ENCODE measurements at regions not wholly inside any gene's neighbourhood (a gene's known extent, or its start where the extent isn't known, plus 50 kb on each side); places are given as distances from the start of the nearest gene placed in this dataset.

- TF ChIP-seq CTCF (IDR thresholded peaks at IDR 0.05; ENCODE audit: low read length) = no peak
- no peak for TF ChIP-seq EZH2 (optimal IDR thresholded peaks at IDR 0.05; ENCODE audit: low read depth, low read length)
Observed at GRCh38 chr16:16985707-16986106, 485.1 kb downstream of the XYLT1 start.
